ENCODE measurements at regions not wholly inside any gene's neighbourhood (a gene's known extent, or its start where the extent isn't known, plus 50 kb on each side); places are given as distances from the start of the nearest gene placed in this dataset.

DNA sequence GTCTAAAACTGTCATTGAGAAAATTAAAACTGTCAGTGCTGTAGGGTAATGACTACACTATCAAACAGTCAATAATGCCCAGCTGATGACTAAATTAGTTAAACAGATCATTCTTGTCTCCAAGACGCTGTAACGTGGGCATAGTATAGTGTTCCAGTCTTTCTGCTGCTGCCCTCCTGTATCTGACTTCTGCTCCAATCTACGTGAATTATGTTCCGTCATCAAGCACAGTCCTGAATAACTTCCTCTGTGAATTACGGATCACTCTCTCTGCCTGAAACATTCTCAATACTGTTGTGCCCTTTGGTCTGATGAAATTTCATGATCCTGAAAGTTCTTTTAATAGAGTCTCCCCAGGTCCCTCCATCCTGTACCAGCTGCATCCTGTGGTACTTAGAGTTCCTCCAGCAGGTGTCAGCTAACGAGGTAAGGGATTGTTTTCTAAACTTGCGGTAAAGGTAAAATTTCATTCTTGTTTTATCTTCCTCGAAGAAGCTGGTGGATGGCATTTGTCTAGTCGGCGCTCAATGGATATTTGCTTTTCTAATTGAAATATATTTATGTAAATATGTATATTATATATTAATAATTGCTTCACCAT is 393.5 kb upstream of the ADARB2 start:
- Mint-ChIP-seq H3K27me3 (ENCODE audit: insufficient read depth, low read depth, poor library complexity) (no peaks in the 10 kb centered on the region), H3K36me3 (ENCODE audit: low read depth) (peaks cover 9% of the 10 kb centered on the region; the same call in 2 of the 3 replicates), H3K27ac (no peak overlapping the region), H3K9me3 (peaks cover 19% of the 10 kb centered on the region), H3K4me1 (no peaks in the 10 kb centered on the region), H3K4me3 (no peak overlapping the region)
- H3K4me2 ChIP-seq: no peak overlapping the region
- H4K20me1 ChIP-seq (replicated peaks; ENCODE audit: insufficient read depth): no peaks in the 10 kb centered on the region
- TF ChIP-seq, protein P1, sequence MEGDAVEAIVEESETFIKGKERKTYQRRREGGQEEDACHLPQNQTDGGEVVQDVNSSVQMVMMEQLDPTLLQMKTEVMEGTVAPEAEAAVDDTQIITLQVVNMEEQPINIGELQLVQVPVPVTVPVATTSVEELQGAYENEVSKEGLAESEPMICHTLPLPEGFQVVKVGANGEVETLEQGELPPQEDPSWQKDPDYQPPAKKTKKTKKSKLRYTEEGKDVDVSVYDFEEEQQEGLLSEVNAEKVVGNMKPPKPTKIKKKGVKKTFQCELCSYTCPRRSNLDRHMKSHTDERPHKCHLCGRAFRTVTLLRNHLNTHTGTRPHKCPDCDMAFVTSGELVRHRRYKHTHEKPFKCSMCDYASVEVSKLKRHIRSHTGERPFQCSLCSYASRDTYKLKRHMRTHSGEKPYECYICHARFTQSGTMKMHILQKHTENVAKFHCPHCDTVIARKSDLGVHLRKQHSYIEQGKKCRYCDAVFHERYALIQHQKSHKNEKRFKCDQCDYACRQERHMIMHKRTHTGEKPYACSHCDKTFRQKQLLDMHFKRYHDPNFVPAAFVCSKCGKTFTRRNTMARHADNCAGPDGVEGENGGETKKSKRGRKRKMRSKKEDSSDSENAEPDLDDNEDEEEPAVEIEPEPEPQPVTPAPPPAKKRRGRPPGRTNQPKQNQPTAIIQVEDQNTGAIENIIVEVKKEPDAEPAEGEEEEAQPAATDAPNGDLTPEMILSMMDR (conservative IDR thresholded peaks at IDR 0.05; ENCODE audit: low read depth in 2 of 2): peak; percentile 30 to 47
- no peak for TF ChIP-seq ZNF114 (CRISPR knock-in tag; IDR thresholded peaks at IDR 0.05)
- 0 out of 2 replicates have a peak, but pooled peaks cover 4% of the 10 kb centered on the region for H3K9me2 ChIP-seq (ENCODE audit: insufficient read depth)
- no peaks in the 10 kb centered on the region for H3K36me3 ChIP-seq (ENCODE audit: insufficient read depth)
- ATAC-seq (no peak), DNase-seq (ENCODE audit: low spot score) (peak; percentile 54)
- H3K27me3 ChIP-seq (ENCODE audit: insufficient read depth): no peaks in the 10 kb centered on the region
- no peaks in the 10 kb centered on the region for H3K4me1 ChIP-seq (ENCODE audit: insufficient read depth)
- no peak overlapping the region for H3K27ac ChIP-seq (ENCODE audit: low read depth)
- H3K79me2 ChIP-seq (replicated peaks; ENCODE audit: insufficient read depth): no peaks in the 10 kb centered on the region
- no peak overlapping the region for H3K4me3 ChIP-seq
- H2AFZ ChIP-seq: no peak overlapping the region
- H3F3A ChIP-seq (replicated peaks; ENCODE audit: low read depth): no peaks in the 10 kb centered on the region

DNA sequence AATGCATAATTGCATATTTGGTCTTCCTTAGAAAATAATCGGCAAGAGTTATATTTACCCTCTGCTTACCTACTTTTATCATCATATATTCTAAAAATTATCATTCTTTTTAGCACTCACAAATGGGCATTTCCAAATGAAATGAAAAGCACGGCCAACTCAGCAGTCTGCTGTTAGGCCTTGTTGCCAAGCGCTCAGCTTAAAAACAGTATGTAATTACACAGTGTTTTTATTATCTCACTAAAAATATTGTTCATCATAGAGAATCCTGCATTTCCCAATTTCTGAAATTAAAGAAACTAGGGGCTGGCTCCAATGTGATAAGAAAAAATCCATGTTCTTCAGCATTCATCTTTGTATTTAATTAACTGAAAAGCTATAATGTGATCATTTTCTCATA is 391.7 kb upstream of the ADARB2 start:
- Histone ChIP-seq H4K20me1 (replicated peaks; ENCODE audit: insufficient read depth) (no peaks in the 10 kb centered on the region), H3K36me3 (ENCODE audit: insufficient read depth) (no peaks in the 10 kb centered on the region), H3K4me2 (no peak overlapping the region), H3K4me1 (ENCODE audit: insufficient read depth) (no peaks in the 10 kb centered on the region), H3K27me3 (ENCODE audit: insufficient read depth) (no peaks in the 10 kb centered on the region), H3K27ac (ENCODE audit: low read depth) (no peak overlapping the region), H2AFZ (no peak overlapping the region), H3K9me2 (ENCODE audit: insufficient read depth) (0 out of 2 replicates have a peak, but pooled peaks cover 4% of the 10 kb centered on the region), H3K4me3 (no peak overlapping the region), H3K79me2 (replicated peaks; ENCODE audit: insufficient read depth) (no peaks in the 10 kb centered on the region), H3F3A (replicated peaks; ENCODE audit: low read depth) (no peaks in the 10 kb centered on the region)
- peaks cover 19% of the 10 kb centered on the region for H3K9me3 Mint-ChIP-seq
- DNase-seq (ENCODE audit: low spot score) (no peak), ATAC-seq (no peak)
- no peaks in the 10 kb centered on the region for H3K4me1 Mint-ChIP-seq
- H3K36me3 Mint-ChIP-seq (ENCODE audit: low read depth): peaks cover 9% of the 10 kb centered on the region; the same call in 2 of the 3 replicates
- no peak overlapping the region for H3K27ac Mint-ChIP-seq
- H3K4me3 Mint-ChIP-seq: no peak overlapping the region
- H3K27me3 Mint-ChIP-seq (ENCODE audit: insufficient read depth, low read depth, poor library complexity): no peaks in the 10 kb centered on the region
- TF ChIP-seq EZH2 (IDR thresholded peaks at IDR 0.05; ENCODE audit: low read depth, unreplicated experiment) (no peak), NANOG (IDR thresholded peaks at IDR 0.05; ENCODE audit: borderline replicate concordance) (no peak), ZNF114 (CRISPR knock-in tag; IDR thresholded peaks at IDR 0.05) (no peak), ZNF331 (CRISPR knock-in tag; IDR thresholded peaks at IDR 0.05; ENCODE audit: low read depth) (no peak), EZH2phosphoT487 (IDR thresholded peaks at IDR 0.05; ENCODE audit: unreplicated experiment) (no peak)
- TF ChIP-seq, protein P2, sequence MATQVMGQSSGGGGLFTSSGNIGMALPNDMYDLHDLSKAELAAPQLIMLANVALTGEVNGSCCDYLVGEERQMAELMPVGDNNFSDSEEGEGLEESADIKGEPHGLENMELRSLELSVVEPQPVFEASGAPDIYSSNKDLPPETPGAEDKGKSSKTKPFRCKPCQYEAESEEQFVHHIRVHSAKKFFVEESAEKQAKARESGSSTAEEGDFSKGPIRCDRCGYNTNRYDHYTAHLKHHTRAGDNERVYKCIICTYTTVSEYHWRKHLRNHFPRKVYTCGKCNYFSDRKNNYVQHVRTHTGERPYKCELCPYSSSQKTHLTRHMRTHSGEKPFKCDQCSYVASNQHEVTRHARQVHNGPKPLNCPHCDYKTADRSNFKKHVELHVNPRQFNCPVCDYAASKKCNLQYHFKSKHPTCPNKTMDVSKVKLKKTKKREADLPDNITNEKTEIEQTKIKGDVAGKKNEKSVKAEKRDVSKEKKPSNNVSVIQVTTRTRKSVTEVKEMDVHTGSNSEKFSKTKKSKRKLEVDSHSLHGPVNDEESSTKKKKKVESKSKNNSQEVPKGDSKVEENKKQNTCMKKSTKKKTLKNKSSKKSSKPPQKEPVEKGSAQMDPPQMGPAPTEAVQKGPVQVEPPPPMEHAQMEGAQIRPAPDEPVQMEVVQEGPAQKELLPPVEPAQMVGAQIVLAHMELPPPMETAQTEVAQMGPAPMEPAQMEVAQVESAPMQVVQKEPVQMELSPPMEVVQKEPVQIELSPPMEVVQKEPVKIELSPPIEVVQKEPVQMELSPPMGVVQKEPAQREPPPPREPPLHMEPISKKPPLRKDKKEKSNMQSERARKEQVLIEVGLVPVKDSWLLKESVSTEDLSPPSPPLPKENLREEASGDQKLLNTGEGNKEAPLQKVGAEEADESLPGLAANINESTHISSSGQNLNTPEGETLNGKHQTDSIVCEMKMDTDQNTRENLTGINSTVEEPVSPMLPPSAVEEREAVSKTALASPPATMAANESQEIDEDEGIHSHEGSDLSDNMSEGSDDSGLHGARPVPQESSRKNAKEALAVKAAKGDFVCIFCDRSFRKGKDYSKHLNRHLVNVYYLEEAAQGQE (IDR thresholded peaks at IDR 0.05; ENCODE audit: unreplicated experiment): no peak
- TF ChIP-seq, protein P3, sequence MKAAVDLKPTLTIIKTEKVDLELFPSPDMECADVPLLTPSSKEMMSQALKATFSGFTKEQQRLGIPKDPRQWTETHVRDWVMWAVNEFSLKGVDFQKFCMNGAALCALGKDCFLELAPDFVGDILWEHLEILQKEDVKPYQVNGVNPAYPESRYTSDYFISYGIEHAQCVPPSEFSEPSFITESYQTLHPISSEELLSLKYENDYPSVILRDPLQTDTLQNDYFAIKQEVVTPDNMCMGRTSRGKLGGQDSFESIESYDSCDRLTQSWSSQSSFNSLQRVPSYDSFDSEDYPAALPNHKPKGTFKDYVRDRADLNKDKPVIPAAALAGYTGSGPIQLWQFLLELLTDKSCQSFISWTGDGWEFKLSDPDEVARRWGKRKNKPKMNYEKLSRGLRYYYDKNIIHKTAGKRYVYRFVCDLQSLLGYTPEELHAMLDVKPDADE (IDR thresholded peaks at IDR 0.05): no peak
